ENCODE measurements at regions not wholly inside any gene's neighbourhood (a gene's known extent, or its start where the extent isn't known, plus 50 kb on each side); places are given as distances from the start of the nearest gene placed in this dataset.

DNA sequence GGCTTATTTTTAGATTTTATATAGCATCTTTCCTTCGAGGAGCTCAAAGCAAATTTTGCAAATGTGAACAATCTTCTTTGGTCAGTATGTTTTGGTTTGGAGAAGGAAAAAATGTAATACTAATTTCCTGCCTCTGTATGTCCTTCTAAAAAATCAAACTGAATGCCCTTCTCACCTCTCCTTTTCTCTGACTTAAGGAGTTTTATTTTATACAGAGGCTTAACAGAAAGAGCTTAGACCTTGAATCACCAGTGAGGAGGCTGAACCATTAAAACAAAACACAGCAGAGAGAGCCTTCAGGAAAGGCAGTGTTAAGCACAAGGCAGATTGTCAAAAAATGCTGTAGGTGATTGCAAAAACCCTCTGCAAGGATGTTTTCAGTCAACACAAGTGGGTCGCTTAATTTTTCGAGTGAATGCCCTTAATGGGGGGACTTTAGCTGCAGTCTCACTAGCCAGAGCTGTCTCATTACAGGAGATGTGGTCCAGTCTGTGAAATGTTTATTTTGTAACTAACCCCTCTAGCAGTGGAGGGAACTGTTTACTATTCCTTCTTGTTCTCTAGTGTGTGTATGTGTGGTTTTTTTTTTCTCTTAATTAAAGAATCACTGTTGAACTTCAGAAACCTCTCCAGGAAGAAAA, 481.3 kb upstream of the CITED2 start:
- H3K4me3 ChIP-seq (ENCODE audit: low read length): no peak overlapping the region
- TF ChIP-seq, protein P1, sequence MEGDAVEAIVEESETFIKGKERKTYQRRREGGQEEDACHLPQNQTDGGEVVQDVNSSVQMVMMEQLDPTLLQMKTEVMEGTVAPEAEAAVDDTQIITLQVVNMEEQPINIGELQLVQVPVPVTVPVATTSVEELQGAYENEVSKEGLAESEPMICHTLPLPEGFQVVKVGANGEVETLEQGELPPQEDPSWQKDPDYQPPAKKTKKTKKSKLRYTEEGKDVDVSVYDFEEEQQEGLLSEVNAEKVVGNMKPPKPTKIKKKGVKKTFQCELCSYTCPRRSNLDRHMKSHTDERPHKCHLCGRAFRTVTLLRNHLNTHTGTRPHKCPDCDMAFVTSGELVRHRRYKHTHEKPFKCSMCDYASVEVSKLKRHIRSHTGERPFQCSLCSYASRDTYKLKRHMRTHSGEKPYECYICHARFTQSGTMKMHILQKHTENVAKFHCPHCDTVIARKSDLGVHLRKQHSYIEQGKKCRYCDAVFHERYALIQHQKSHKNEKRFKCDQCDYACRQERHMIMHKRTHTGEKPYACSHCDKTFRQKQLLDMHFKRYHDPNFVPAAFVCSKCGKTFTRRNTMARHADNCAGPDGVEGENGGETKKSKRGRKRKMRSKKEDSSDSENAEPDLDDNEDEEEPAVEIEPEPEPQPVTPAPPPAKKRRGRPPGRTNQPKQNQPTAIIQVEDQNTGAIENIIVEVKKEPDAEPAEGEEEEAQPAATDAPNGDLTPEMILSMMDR (IDR thresholded peaks at IDR 0.05; ENCODE audit: insufficient read depth, low read depth, low read length, missing control alignments): no peak
- no peak for DNase-seq (ENCODE audit: low read depth)

DNA sequence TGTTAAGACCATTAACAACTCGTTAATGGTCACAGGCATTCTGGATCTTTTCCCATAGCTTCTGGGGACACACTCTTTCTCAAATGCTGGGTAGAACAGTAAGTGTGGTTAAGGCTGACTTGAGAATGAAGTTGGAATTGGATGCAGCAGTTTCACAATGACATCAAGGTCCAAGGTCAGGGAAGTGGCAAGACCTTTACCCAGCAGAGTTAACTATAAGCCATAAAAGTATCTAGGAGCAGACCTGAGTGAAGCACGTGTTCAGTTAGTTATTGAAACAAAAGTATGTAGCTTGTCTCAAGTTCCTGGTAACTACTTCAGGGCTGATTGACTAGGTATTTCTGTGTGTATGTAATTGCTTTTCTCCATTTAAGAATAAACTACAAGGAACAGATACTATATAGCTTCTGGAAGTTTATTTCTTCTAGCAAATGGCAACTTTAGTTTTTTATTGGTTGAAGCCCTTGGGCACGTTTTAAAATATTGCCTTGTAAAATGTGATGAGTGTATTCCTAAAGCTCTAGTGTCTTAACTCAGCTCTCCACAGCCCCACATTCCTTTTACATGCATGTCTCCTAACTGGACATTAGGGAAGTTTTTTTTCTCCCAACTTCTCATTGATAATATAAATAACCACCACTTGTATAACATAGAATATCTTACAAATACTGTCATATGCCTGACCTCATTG, 479.0 kb upstream of the CITED2 start:
- no peak overlapping the region for H3K4me3 ChIP-seq (ENCODE audit: low read length)
- no peak for DNase-seq (ENCODE audit: low read depth)
- TF ChIP-seq, protein P1 (IDR thresholded peaks at IDR 0.05; ENCODE audit: insufficient read depth, low read depth, low read length, missing control alignments): no peak

DNA sequence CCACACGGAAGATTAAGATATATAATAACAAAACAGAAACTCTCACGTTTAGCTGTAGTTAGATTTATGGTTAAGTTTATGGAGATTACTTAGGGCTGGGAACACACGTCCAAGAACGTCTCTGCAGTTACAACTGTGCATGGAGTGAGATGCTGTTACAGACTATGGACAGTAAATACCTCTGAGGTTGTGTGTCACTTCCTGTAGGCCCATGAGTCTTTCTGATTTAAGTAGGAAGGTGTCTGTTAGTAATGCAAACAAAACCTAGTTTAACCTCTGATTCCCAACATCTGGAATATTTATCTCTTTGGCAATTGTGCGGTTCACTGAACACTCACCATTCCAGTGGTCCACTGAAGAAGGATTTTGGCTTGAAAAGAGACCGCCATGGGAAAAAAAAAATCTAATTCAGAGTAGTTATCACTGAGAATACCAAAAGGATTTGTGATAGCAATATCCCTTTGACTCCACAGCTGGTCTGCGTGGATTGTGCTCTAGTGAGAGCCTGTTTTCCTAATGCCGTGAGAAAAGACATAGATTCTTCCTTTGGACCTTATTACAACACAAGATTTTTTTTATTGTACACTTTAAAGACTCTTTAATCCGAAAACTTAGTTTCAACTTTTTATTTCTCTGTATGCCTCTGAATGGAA, 478.2 kb upstream of the CITED2 start:
- DNase-seq (ENCODE audit: low read depth): peak; percentile 42
- no peak overlapping the region for H3K4me3 ChIP-seq (ENCODE audit: low read length)
- TF ChIP-seq, protein P1 (IDR thresholded peaks at IDR 0.05; ENCODE audit: insufficient read depth, low read depth, low read length, missing control alignments): no peak

DNA sequence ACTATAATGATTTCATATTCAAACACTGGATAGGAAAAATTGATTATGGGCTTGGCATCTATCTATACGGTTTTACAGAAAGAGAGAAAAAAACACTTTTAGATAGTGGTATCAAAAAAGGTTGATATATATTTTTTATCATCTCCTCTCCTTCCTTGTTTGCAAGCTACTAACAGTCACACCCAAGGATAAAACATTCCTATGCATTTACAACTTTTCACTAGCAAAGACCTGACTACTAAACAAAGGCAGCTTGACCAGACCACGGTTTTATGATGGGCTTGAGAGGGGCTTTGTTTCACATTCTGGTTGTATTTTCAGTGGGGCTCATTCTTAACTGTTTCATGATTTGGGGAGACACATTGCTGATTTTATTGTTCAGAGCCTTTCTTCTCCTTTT, 477.6 kb upstream of the CITED2 start:
- no peak overlapping the region for H3K4me3 ChIP-seq (ENCODE audit: low read length)
- no peak for DNase-seq (ENCODE audit: low read depth)
- TF ChIP-seq, protein P1 (IDR thresholded peaks at IDR 0.05; ENCODE audit: insufficient read depth, low read depth, low read length, missing control alignments): no peak

DNA sequence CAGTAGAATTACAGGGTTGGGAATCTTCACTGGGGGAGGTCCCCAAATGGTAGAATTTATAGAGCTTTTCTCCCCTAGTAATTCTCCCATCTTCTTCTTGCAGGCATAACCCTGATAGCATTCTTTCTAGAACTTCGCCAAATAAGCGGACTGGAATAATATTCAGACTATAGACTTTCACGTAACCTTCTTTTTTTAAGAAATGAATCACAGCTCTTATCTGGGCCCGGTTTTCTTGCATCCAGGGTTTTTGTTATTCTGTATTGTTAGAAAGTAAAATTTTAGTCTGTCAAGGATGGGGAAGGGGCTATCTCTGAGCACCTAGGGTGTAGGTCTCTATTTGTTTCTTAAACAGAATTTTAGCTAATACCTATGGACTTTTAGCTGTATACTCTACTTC, 476.8 kb upstream of the CITED2 start:
- DNase-seq (ENCODE audit: low read depth): no peak

DNA sequence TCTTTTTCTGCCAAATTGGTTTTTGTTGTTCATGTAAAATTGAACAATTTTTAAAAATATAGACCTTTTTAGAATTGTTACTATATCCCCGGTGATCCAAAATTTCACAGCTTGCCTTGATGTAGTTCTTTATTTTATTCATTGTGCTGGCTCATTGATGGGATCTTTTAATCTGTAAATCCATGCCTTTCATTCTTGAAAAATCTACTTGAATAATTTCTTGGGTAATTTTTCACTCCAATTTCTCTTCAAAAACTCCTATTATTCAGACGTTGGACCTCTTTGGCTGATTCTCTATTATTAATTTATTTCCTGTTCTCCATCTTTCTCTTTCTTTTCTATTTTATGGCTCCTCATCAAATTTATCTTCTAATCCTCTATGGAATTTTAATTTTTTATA, 476.1 kb upstream of the CITED2 start:
- no peak overlapping the region for H3K4me3 ChIP-seq (ENCODE audit: low read length)
- TF ChIP-seq, protein P1 (IDR thresholded peaks at IDR 0.05; ENCODE audit: insufficient read depth, low read depth, low read length, missing control alignments): no peak
- no peak for DNase-seq (ENCODE audit: low read depth)

More for the DNA sequence above, 476.8 kb upstream of the CITED2 start:
- TF ChIP-seq, protein P1 (IDR thresholded peaks at IDR 0.05; ENCODE audit: insufficient read depth, low read depth, low read length, missing control alignments): no peak
- no peak overlapping the region for H3K4me3 ChIP-seq (ENCODE audit: low read length)

All from epithelial cell of esophagus (primary cell).